Progenitor cell of endocrine pancreas (in vitro differentiated cells): ENCODE measurements at regions not wholly inside any gene's neighbourhood (a gene's known extent, or its start where the extent isn't known, plus 50 kb on each side); places are given as distances from the start of the nearest gene placed in this dataset.

Experiments
- DNase-seq: peaks from one replicate; pipeline ENCODE4 v3.0.0; 2021; ENCODE audit warnings: low spot score; ENCODE audit not compliant: unreplicated experiment
- H3K27ac Mint-ChIP-seq: 2 replicates; pipeline ENCODE4 v1.8.0; 2021; ENCODE audit warnings: mild to moderate bottlenecking, moderate library complexity, mixed read lengths
- H3K27me3 Mint-ChIP-seq: 2 replicates; pipeline ENCODE4 v1.8.0; 2021; ENCODE audit warnings: mixed read lengths
- H3K36me3 Mint-ChIP-seq: 2 replicates; pipeline ENCODE4 v1.8.0; 2022; ENCODE audit warnings: mixed read lengths; ENCODE audit not compliant: insufficient read depth
- H3K4me1 Mint-ChIP-seq: 2 replicates; pipeline ENCODE4 v1.8.0; 2021; ENCODE audit warnings: low read depth, mixed read lengths
- H3K4me3 Mint-ChIP-seq: 2 replicates; pipeline ENCODE4 v1.8.0; 2021; ENCODE audit warnings: low read depth, mild to moderate bottlenecking, moderate library complexity, mixed read lengths
- H3K9me3 Mint-ChIP-seq: 2 replicates; pipeline ENCODE4 v1.8.0; 2021; ENCODE audit warnings: low read depth, mixed read lengths
- TF ChIP-seq, protein P1 (sequence below): fragments of 200-600 bp; sonication (generic); IDR thresholded peaks from one replicate; pipeline ENCODE4 v1.5.0; 2021; ENCODE audit warnings: antibody characterized with exemption, mild to moderate bottlenecking; ENCODE audit not compliant: unreplicated experiment

DNA sequence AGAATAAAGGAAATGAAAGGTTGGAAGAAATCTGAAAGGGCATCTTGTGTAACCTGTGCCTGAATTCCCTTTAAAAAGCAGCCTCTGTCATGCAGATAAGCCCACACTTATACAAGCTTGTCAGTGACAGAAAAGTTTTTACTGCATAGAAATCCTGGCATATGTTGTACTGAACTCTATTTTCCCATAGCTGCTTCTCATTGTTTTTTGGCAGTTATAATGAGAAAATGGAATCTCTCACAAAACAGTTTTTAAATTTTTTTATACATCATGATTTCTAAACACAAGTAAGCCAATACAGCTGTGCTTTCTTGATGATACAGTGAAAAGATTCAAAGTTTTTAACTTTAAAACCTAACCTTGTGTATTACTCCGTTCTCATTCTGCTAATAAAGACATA is 511.4 kb upstream of the ARX start:
- no peak overlapping the region for H3K4me3 Mint-ChIP-seq
- H3K27me3 Mint-ChIP-seq, result peaks cover 19% of the 10 kb centered on the region
- no peak overlapping the region for H3K27ac Mint-ChIP-seq
- H3K9me3 Mint-ChIP-seq, result peaks cover 12% of the 10 kb centered on the region
- TF ChIP-seq, protein P1, sequence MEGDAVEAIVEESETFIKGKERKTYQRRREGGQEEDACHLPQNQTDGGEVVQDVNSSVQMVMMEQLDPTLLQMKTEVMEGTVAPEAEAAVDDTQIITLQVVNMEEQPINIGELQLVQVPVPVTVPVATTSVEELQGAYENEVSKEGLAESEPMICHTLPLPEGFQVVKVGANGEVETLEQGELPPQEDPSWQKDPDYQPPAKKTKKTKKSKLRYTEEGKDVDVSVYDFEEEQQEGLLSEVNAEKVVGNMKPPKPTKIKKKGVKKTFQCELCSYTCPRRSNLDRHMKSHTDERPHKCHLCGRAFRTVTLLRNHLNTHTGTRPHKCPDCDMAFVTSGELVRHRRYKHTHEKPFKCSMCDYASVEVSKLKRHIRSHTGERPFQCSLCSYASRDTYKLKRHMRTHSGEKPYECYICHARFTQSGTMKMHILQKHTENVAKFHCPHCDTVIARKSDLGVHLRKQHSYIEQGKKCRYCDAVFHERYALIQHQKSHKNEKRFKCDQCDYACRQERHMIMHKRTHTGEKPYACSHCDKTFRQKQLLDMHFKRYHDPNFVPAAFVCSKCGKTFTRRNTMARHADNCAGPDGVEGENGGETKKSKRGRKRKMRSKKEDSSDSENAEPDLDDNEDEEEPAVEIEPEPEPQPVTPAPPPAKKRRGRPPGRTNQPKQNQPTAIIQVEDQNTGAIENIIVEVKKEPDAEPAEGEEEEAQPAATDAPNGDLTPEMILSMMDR, result no peak
- H3K4me1 Mint-ChIP-seq, result peaks cover 5% of the 10 kb centered on the region
- H3K36me3 Mint-ChIP-seq, result no peaks in the 10 kb centered on the region
- no peak for DNase-seq

DNA sequence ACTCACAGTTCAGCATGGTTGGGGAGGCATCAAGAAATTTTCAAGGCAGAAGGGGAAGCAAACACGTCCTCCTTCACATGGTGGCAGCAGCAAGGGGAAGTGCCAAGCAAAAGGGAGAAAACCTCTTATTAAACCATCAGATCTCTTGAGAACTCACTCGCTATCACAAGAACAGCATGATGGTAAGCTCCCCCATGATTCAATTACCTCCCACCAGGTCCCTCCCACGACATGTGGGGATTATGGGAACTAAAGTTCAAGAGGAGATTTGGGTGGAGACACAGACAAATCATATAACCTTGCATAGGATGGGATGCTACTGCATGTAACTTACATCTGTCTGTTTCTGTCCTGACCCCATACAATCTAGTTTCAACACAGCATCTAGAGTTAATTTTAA is 511.8 kb upstream of the ARX start:
- Mint-ChIP-seq H3K27me3 (peaks cover 19% of the 10 kb centered on the region), H3K9me3 (peaks cover 12% of the 10 kb centered on the region), H3K27ac (no peak overlapping the region), H3K4me1 (peaks cover 5% of the 10 kb centered on the region), H3K36me3 (no peaks in the 10 kb centered on the region), H3K4me3 (no peak overlapping the region)
- DNase-seq, result no peak
- TF ChIP-seq, protein P1, result no peak

DNA sequence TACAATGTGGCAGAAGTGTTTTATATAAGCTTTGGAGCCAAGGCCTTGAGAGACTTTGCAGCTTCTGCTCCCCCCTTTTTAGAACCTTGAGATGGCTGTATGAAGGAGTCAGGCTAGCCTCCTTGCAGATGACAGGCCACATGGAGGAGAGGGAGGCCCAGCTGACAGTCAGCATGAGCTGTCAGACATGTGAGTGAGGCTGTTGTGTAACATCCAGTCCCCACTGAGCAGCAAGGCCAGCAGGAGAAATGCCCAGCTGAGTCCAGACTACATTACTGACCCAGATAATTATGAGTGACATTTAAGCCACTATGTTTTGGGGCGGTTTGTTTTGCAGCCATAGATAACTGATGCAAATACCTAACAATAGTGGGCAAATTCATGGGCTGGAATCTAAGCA is 515.3 kb upstream of the ARX start:
- peaks cover 8% of the 10 kb centered on the region for H3K4me1 Mint-ChIP-seq
- DNase-seq, result no peak
- H3K27ac Mint-ChIP-seq, result no peak overlapping the region
- H3K4me3 Mint-ChIP-seq, result no peak overlapping the region
- H3K27me3 Mint-ChIP-seq, result peaks cover 16% of the 10 kb centered on the region
- H3K36me3 Mint-ChIP-seq, result no peaks in the 10 kb centered on the region
- TF ChIP-seq, protein P1, result no peak
- H3K9me3 Mint-ChIP-seq, result peaks cover 17% of the 10 kb centered on the region

- TF ChIP-seq, protein P1, result no peak
- H3K27me3 Mint-ChIP-seq, result peaks cover 14% of the 10 kb centered on the region
- no peaks in the 10 kb centered on the region for H3K36me3 Mint-ChIP-seq
- peaks cover 18% of the 10 kb centered on the region for H3K9me3 Mint-ChIP-seq
- H3K27ac Mint-ChIP-seq, result no peak overlapping the region
- peaks cover 5% of the 10 kb centered on the region for H3K4me1 Mint-ChIP-seq
- DNase-seq, result no peak
- no peak overlapping the region for H3K4me3 Mint-ChIP-seq
These were observed 518.3 kb upstream of the ARX start for GRCh38 chrX:25534091-25534490.

GRCh38 chrX:25536307-25536970 is 520.7 kb upstream of the ARX start:
- Mint-ChIP-seq H3K27ac (no peak overlapping the region), H3K4me3 (no peak overlapping the region), H3K36me3 (peaks cover 1% of the 10 kb centered on the region), H3K27me3 (no peaks in the 10 kb centered on the region), H3K4me1 (peaks cover 5% of the 10 kb centered on the region), H3K9me3 (peaks cover 24% of the 10 kb centered on the region)
- TF ChIP-seq, protein P1, result no peak
- no peak for DNase-seq
